ENCODE measurements at regions not wholly inside any gene's neighbourhood (a gene's known extent, or its start where the extent isn't known, plus 50 kb on each side); places are given as distances from the start of the nearest gene placed in this dataset.
A peak's percentile ranks its signal among the peaks of the same experiment; 100 is the strongest.

- no peak for DNase-seq (ENCODE audit: low read depth in 2 of 2)
Observed at GRCh38 chr14:101044741-101045140, 141.2 kb upstream of the RTL1 start.

DNA sequence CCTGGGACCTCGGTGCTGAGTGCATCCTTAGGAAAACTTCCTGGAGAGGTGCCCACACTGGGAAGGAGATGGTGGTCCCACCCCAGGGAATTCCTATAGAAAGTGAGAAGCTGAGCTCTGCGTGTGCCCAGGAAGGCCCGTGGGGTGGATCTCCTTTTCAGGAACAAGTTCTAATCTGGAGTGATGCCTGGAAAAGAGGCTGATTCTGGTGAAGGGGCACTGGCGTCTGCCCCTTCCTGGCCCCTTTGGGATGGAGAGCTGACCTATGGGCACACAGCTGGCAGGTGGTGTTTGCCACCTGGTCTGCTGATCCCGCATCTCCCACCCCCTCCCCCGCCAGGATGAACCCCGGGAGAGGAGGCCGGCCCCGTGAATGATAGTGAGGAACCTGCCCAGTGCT, 142.0 kb upstream of the RTL1 start:
- DNase-seq (ENCODE audit: low read depth in 2 of 2), result no peak

- no peak for DNase-seq (ENCODE audit: low read depth in 2 of 2)
Observed at GRCh38 chr14:101046071-101046470, 142.5 kb upstream of the RTL1 start.

- DNase-seq (ENCODE audit: low read depth in 2 of 2), result no peak
Observed at GRCh38 chr14:101047326-101047725, 143.8 kb upstream of the RTL1 start.

GRCh38 chr14:101048766-101049165, 145.2 kb upstream of the RTL1 start:
- no peak for DNase-seq (ENCODE audit: low read depth in 2 of 2)

DNA sequence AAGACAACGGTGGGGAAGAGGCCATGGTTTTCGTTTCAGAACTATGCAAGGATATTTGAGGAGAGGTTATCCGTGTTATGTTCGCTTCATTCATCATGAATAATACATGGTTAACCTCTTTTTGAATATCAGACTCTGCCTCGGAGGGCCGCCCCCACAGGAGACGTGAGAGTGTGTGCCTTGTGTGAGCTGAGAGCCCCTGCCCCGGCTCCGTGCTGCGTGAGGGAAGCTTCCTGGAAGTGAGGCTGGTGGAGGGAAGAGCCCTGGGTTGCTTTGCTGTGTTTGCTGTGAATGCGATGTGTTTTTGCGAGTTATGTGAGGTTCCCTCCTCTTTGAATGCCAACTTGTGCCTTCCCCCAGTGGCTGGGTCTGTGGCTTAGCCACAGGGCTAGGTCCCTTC, 146.0 kb upstream of the RTL1 start:
- no peak for DNase-seq (ENCODE audit: low read depth in 2 of 2)

- DNase-seq (ENCODE audit: low read depth in 2 of 2), result no peak
Observed at GRCh38 chr14:101049942-101050341, 146.4 kb upstream of the RTL1 start.

DNA sequence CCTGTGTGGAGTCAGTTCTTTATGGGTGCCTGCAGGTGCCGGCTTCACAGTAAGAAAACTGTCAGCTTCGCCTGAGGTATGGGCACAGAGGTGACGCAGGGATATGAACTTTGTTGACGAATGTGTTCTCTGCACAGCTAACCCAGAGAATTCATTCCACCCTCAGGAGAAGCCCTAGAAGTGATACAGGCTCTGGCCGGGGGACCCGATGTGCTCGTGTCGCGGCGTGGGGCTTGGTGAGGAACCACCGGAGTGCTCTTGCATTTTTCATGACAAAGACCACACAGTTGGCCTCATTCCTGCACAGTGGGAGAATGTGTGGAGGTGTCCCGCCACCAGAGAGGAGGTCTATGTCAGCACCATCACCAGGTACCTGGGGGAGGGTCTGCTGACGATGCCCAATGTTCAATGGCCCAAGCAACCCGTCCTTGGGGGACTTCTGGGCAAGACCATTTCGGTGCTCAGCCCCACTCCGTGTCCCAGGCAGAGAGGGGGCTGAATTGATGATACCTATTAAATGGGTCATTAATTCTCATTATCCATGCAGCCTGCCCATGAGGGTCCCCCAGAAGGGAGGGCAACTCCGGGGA, 147.5 kb upstream of the RTL1 start:
- no peak for DNase-seq (ENCODE audit: low read depth in 2 of 2)

DNA sequence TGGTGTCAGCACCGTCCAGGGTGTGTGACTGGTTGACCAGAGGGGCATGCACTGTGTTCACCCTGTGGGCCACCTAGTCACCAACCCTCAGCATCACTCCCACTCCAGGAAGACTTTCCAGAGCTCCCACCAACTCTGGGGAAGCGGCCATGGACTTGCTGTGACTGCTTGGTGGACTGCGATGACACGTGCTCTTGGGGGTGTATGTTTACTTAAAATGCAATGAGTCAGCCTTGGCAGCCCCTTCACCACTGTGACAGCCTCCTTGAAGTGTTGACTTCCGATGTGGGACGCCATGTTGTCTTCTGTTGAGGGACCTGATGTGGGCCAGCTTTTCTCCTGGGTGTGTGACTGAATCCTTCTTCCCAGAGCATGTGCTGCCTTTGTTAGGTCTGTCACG, 151.1 kb upstream of the RTL1 start:
- no peak for DNase-seq (ENCODE audit: low read depth in 2 of 2)

DNA sequence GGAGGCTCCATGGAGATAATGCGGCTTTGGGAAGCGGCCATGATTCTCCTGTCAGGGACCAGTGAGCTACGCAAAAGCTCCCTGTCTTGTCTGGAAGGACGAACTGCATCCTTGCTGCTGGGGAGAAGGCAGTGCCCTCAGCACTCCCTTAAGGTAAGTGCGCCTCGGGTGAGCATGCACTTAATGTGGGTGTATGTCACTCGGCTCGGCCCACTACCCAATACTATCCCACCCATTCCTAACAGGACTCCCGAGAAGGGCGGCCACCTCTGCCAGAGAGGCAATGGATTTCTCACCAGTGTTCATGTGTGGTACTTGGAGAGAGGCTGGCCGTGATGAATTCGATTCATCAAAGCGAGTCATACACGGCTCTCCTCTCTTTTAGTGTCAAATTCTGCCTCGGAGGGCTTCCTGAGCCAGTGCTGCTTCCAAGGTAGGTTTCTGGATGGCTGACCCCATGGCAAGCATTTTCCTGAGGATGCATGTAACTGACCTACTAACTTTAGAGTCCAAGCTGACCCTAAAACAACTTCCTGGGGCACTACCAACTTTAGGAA, 151.7 kb upstream of the RTL1 start:
- no peak for DNase-seq (ENCODE audit: low read depth in 2 of 2)

DNA sequence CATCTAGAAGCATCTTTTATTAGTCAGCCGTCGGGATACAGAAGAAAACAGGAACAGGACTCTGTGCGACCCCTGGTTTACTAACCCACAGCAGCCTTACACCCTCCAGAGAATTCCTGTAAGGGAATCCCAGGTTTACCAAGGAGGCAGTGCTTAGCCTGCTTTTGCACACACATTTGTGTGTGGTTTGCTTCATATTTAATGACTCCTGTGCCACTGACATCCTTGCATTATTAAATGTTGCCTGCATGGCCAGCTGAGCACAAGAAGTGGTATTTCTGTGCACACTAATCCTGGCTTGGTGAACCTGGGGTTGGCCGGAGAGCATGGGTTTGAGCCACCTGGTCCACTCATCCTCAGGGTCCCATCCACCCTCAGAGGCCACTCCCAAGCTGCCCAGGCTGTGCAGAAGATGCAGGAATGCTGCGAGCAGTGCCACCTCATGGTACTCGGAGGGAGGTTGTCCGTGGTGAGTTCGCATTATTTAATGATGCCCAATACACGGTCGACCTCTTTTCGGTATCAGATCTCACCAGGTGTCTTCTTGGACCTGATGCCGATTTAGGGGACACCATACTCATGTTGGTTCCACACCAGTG, 152.4 kb upstream of the RTL1 start:
- DNase-seq (ENCODE audit: low read depth in 2 of 2), result no peak

DNA sequence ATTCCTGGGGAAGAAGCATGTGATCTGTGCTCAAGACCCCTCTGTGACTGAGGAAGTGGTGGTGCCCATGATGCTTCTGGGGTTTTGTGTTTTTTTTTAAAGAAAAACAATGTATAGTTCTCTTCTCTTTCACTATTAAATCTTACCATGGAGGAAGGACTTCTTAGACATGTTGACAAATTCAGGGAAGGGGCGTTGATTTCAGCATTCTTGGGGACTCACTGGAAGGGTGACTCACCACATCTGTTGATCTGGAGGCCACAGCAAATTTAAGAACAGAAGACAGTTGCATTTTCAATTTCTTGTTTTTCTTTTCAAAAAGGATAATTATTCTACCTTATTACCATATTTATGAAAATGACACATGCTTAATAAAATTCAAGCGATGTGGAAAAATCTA, 152.9 kb upstream of the RTL1 start:
- no peak for DNase-seq (ENCODE audit: low read depth in 2 of 2)

- DNase-seq (ENCODE audit: low read depth in 2 of 2), result no peak
Observed at GRCh38 chr14:101057394-101057793, 153.9 kb upstream of the RTL1 start.

DNA sequence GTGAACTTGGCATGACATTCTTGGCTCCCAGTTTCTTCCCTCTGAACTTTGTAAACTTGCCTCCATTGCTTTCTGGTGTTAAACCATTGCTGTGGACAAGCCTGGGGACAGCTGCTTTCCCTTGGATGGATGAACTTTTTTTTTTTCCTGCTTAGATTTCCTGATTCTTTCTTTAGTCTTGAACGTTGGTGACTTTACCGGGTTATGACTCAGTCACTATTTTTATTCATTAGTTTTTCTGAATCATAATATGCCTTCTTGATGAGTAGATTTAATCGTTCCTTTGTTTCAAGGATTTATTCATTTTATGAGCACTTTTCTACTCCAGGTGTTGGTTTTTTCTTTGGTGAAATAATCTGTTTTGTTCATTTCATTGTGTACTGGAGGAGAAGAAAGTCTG, 155.0 kb upstream of the RTL1 start:
- DNase-seq (ENCODE audit: low read depth in 2 of 2), result no peak

- DNase-seq (ENCODE audit: low read depth in 2 of 2), result no peak
Observed at GRCh38 chr14:101060171-101060601, 156.7 kb upstream of the RTL1 start.

- DNase-seq (ENCODE audit: low read depth in 2 of 2), result no peak
Observed at GRCh38 chr14:101061411-101062064, 158.0 kb upstream of the RTL1 start.

DNA sequence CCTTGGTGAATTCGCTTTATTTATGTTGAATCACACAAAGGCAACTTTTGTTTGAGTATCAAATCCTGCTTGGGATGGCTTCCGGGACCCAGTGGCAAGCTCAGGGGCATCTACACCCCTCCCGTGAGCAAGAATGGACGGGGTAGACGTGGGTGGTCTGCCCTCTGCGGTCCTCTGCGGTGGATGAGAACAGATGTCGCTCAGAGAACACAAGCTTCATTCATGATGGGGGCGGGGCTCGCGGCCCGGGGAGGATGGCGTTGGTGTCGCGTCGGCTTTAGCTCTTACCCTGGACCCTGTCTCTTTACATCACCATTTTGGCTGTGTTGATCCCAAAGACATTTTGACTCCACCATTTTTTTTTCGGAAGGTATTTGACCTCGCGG, 158.5 kb upstream of the RTL1 start:
- DNase-seq (ENCODE audit: low read depth in 2 of 2), result no peak

GRCh38 chr14:101062601-101063000, 159.1 kb upstream of the RTL1 start:
- peak in 1 of 2 experiments; percentile 13 for DNase-seq (ENCODE audit: low read depth in 2 of 2)

DNA sequence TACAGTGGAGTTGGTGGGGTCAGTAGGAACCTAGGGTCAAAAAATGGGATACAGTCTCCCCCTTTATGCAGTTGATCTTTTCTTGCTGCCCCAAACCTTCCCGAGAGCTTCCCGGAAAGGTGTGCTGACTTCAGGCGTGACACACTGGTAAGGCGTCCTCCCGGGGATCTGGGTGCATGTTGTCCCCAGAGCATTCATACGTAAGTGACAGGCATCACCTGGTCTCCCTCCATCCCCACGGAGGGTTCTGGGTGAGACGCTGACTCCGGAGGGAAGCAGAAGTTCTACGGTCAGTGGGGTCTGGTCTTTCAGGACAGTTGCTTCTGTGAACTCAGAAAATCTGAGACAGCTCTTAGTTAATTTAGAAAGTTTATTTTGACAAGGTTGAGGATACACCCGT, 159.6 kb upstream of the RTL1 start:
- no peak for DNase-seq (ENCODE audit: low read depth in 2 of 2)

DNA sequence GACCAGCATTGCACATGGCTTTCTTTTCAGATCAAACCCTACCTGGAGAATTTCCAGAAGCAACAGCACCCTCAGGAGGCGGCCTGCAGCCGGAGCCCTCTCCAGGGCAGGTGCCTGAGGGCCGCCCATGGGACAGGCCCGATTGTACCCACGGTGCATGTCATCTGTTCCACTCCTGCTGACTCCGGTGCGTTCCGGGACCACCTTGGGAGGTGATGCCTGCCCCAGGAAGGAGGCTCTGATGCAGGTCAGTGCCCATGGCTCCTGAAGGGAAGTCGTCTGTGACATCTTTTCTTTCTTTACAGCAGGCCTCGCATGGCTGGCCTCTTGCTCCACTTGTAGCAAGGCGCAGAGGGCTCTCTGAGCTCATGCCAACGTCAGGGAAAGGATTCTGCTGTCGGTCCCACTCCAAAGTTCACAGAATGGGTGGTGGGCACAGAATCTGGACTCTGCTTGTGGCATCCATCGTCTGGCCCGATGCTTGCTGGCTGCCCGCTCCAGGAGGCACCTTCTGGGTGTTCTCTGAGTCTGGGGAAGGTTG, 160.7 kb upstream of the RTL1 start:
- DNase-seq (ENCODE audit: low read depth in 2 of 2), result no peak

- DNase-seq (ENCODE audit: low read depth in 2 of 2), result no peak
Observed at GRCh38 chr14:101064718-101065117, 161.2 kb upstream of the RTL1 start.

- no peak for DNase-seq (ENCODE audit: low read depth in 2 of 2)
Observed at GRCh38 chr14:101065246-101065645, 161.7 kb upstream of the RTL1 start.
